ENCODE measurements at regions not wholly inside any gene's neighbourhood (a gene's known extent, or its start where the extent isn't known, plus 50 kb on each side); places are given as distances from the start of the nearest gene placed in this dataset.

DNA sequence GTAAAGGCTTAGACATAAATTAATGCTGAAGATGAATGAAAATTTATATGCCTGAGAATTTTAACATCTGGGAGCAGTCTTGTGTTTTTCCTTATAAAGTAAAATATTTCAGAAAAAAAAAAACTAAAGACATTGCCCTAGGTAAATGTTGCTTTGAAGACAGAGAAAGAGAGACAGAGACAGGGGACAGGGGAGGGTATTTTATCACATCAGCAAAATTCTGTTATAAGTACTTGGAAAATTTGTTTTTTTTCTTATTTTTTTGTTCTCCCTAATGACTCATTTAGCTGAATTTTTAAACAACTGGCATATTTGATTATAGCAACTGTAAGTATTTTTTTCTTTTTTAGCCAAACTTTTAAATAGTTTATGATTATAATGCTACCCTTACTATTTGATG, 1540.6 kb upstream of the GBE1 start:
- no peak for DNase-seq (ENCODE audit: low spot score)
- no peaks in the 10 kb centered on the region for H3K4me1 Mint-ChIP-seq (ENCODE audit: low read depth)
- H3K4me3 Mint-ChIP-seq = no peak overlapping the region
- no peaks in the 10 kb centered on the region for H3K27me3 Mint-ChIP-seq (ENCODE audit: insufficient read depth)
- peaks cover 21% of the 10 kb centered on the region for H3K9me3 Mint-ChIP-seq
- no peaks in the 10 kb centered on the region for H3K36me3 Mint-ChIP-seq (ENCODE audit: low read depth)
- H3K27ac Mint-ChIP-seq = no peak overlapping the region
- intact Hi-C loops (cut with micrococcal nuclease) = no loop called here

DNA sequence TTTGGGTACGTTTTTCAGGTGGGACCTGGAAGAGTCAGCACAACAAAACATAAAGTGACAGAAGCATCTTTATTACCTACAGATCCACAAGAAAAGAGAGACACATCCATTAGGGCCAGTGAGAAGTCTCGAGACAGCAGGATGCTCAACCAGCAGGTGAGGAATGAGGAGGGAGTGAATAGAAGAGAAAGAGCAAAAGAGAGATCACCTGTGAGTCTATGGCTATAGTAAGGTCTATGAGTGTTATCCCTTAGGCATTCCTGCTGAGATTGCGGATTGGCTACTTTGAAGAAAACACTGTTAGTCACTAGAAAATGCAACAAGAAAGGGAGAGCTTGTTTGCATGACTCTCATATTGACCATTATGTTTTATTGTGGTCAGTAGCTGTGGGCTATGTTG, 1556.2 kb upstream of the GBE1 start:
- no peak for DNase-seq (ENCODE audit: low spot score)
- no peaks in the 10 kb centered on the region for H3K27me3 Mint-ChIP-seq (ENCODE audit: insufficient read depth)
- intact Hi-C loops (cut with micrococcal nuclease) = no loop called here
- peaks cover 19% of the 10 kb centered on the region for H3K9me3 Mint-ChIP-seq
- H3K36me3 Mint-ChIP-seq (ENCODE audit: low read depth) = no peaks in the 10 kb centered on the region
- no peaks in the 10 kb centered on the region for H3K4me1 Mint-ChIP-seq (ENCODE audit: low read depth)
- no peak overlapping the region for H3K4me3 Mint-ChIP-seq
- no peak overlapping the region for H3K27ac Mint-ChIP-seq

DNA sequence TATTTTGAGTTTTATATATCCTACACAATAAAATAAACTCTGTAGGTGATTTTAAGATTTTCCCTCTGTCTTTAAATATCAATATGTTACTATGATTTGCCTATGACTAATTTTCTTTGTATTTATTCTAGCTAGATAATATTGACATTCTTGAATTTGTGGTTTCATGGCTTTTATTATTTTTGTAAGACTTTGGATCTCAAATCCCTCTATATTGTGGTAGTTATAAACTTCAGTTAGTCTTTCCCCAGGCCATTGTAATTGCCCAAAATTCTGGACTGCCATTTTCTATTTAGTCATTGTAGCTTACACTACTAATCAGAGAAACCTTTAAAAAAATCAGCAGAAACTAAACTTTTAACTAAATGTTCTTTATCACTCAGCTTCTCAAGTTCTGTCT, 1559.3 kb upstream of the GBE1 start:
- intact Hi-C loops (cut with micrococcal nuclease) = no loop called here
- no peak overlapping the region for H3K4me3 Mint-ChIP-seq
- no peaks in the 10 kb centered on the region for H3K36me3 Mint-ChIP-seq (ENCODE audit: low read depth)
- no peaks in the 10 kb centered on the region for H3K4me1 Mint-ChIP-seq (ENCODE audit: low read depth)
- H3K27me3 Mint-ChIP-seq (ENCODE audit: insufficient read depth) = no peaks in the 10 kb centered on the region
- DNase-seq (ENCODE audit: low spot score) = no peak
- peaks cover 21% of the 10 kb centered on the region for H3K9me3 Mint-ChIP-seq
- H3K27ac Mint-ChIP-seq = no peak overlapping the region

DNA sequence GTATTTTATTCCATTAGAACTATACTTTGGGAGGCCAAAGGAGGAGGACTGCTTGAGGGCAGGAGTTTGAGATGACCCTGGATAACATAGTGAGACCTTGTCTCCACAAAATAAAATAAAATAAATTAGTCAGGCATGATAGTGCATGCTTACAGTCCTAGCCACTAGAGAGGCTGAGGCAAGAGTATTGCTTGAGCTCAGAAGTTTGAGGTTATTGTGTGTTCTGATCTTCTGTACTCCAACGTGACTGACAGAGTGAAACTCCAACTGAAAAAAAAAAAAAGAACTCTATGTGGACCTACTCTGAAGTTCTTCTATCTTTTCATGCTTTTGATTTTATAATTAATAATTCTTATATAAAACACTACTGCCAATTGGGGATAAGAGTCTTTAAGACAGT, 1560.0 kb upstream of the GBE1 start:
- Mint-ChIP-seq H3K4me3 (no peak overlapping the region), H3K9me3 (peaks cover 24% of the 10 kb centered on the region), H3K4me1 (ENCODE audit: low read depth) (no peaks in the 10 kb centered on the region), H3K27ac (no peak overlapping the region), H3K27me3 (ENCODE audit: insufficient read depth) (no peaks in the 10 kb centered on the region), H3K36me3 (ENCODE audit: low read depth) (no peaks in the 10 kb centered on the region)
- intact Hi-C loops (cut with micrococcal nuclease) = no loop called here
- DNase-seq (ENCODE audit: low spot score) = no peak

DNA sequence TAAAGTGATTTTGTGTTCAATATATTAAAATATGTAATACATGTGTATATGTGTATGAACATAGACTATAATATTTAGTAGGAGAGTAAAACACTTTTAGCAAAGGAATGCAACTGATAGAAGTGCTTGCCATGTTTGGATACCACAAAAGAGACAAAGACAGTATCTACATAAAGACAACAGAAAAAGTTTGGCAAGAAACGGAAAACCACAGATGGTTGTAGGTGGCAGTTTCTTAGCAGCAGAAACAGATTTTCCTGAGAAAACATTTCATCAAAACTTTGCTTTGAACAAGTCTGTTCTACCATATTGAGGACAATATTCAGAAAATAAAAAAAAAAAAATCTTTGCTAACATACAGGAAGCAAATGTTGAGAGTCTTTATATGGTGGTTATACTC, 1560.4 kb upstream of the GBE1 start:
- Mint-ChIP-seq H3K27ac (no peak overlapping the region), H3K36me3 (ENCODE audit: low read depth) (no peaks in the 10 kb centered on the region), H3K27me3 (ENCODE audit: insufficient read depth) (no peaks in the 10 kb centered on the region), H3K4me1 (ENCODE audit: low read depth) (no peaks in the 10 kb centered on the region), H3K9me3 (peaks cover 24% of the 10 kb centered on the region), H3K4me3 (no peak overlapping the region)
- DNase-seq (ENCODE audit: low spot score) = no peak
- intact Hi-C loops (cut with micrococcal nuclease) = no loop called here

DNA sequence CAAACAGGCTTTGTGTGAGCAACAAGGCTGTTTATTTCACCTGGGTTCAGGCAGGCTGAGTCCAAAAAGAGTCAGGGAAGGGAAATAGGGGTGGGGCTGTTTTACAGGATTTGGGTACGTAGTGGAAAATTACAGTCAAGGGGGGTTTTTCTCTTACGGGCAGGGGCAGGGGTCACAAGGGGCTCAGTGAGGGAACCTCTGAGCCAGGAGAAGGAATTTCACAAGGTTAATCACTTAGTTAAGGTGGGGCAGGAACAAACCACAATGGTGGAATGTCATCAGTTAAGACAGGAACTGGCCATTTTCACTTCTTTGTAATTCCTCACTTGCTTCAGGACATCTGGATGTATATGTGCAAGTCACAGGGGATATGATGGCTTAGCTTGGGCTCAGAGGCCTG, 1592.8 kb upstream of the GBE1 start:
- no peaks in the 10 kb centered on the region for H3K36me3 Mint-ChIP-seq (ENCODE audit: low read depth)
- H3K27ac Mint-ChIP-seq = no peak overlapping the region
- DNase-seq (ENCODE audit: low spot score) = no peak
- H3K27me3 Mint-ChIP-seq (ENCODE audit: insufficient read depth) = no peaks in the 10 kb centered on the region
- H3K4me3 Mint-ChIP-seq = no peak overlapping the region
- no peaks in the 10 kb centered on the region for H3K4me1 Mint-ChIP-seq (ENCODE audit: low read depth)
- intact Hi-C loops (cut with micrococcal nuclease) = no loop called here
- H3K9me3 Mint-ChIP-seq = peaks cover 20% of the 10 kb centered on the region

DNA sequence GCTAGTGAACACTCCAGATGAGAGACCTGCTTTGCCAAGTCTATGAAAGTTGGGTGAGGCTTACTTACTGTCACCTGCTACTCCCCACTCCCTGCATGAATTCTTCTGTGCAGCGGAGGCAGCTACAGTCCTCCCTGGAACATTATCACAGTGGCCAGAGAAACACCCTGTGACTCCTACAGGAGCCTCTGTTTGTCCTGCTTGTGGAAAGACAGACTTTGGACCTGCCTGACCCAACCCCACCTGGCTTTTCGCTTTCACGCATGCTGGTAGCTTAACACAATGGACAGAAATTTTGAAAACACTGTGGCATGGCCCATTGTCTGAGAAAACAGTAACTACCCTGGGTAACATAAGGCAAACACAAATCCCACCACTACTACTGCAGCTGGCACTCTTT, 1565.5 kb upstream of the CADM2 start:
- Mint-ChIP-seq H3K27ac (no peak overlapping the region), H3K4me3 (no peak overlapping the region), H3K9me3 (peaks cover 15% of the 10 kb centered on the region), H3K4me1 (ENCODE audit: low read depth) (no peaks in the 10 kb centered on the region), H3K27me3 (ENCODE audit: insufficient read depth) (no peaks in the 10 kb centered on the region), H3K36me3 (ENCODE audit: low read depth) (no peaks in the 10 kb centered on the region)
- intact Hi-C loops (cut with micrococcal nuclease) = no loop called here
- DNase-seq (ENCODE audit: low spot score) = no peak

DNA sequence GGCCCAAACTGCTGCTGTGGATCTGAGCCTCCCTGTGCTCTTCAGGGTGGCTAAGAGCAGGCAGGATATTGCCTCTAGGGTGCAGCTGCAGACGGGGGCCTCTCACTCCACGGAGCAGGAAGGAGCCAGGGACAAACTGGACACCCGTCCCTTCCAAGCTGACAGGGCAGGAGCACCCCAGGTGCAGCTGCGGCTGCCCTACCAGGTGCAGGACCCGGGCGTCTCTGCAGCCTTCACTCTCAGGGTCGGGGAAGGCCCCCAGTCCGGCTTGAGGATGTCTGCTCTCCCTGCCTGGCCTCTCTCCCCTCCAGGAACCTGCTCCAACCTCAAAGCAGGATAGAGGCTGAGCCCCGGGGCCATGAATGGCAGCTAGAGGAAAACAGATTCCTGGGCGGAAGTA, 1554.9 kb upstream of the CADM2 start:
- DNase-seq (ENCODE audit: low spot score) = no peak
- Mint-ChIP-seq H3K4me3 (no peak overlapping the region), H3K4me1 (ENCODE audit: low read depth) (no peaks in the 10 kb centered on the region), H3K9me3 (peaks cover 14% of the 10 kb centered on the region), H3K27ac (no peak overlapping the region), H3K36me3 (ENCODE audit: low read depth) (no peaks in the 10 kb centered on the region), H3K27me3 (ENCODE audit: insufficient read depth) (no peaks in the 10 kb centered on the region)
- intact Hi-C loops (cut with micrococcal nuclease) = no loop called here

DNA sequence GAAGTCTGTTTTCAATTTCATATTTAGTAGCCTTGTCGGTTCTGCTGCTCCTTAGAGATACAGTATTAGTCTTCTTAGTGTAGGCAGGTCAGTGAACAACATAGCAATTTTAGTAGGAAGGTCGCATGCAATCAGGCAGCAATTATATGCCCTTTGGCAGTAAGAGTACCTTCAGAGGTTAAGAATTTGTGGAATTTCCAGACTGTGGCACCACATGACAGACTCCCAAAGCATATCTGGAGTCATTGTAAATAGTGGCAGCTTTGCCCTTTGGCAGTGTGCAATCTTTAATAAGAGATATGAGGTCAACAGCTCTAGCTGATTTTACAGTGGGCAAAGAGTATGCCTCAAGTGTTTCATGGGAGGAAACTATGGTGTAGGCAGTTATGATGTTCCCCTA, 1532.5 kb upstream of the CADM2 start:
- Mint-ChIP-seq H3K27me3 (ENCODE audit: insufficient read depth) (no peaks in the 10 kb centered on the region), H3K27ac (no peak overlapping the region), H3K4me3 (no peak overlapping the region)

DNA sequence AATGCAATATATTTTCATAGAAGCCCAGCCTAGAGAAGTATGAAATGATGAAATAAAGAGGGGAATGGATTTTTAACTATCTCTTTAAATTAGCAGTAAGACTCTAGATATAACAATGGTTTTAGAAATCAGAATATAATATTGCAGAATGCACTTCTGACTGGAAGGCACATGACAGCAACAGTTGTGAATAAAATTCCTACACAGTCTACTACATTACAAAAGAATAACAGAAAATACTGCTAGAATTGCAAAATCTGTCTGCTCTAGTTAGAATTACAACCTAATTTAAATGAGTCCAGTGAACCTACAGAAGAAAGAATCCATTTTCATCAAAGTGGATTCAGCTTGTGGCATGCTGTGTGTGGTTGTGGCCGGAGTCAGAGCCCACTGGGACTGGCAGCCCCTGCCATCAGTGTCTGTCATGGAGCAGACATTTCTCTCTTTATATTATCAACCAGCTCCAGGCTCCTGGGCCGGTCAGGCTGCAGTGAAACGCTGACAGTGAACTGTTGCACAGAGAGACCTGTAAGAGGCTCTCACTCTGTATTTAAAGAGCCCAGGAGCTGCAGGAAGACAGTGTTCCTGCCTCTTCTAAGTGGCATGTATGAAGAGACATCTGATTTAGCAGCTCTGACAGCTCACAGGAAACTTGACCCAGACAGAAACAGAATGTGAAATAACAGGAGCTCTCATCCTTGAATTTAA, 1523.8 kb upstream of the CADM2 start:
- no peak overlapping the region for H3K4me3 Mint-ChIP-seq
- DNase-seq (ENCODE audit: low spot score) = no peak
- H3K36me3 Mint-ChIP-seq (ENCODE audit: low read depth) = no peaks in the 10 kb centered on the region
- H3K27ac Mint-ChIP-seq = no peak overlapping the region
- intact Hi-C loops (cut with micrococcal nuclease) = no loop called here
- peaks cover 5% of the 10 kb centered on the region for H3K9me3 Mint-ChIP-seq
- H3K27me3 Mint-ChIP-seq (ENCODE audit: insufficient read depth) = peaks cover 1% of the 10 kb centered on the region
- H3K4me1 Mint-ChIP-seq (ENCODE audit: low read depth) = no peaks in the 10 kb centered on the region

More for the DNA sequence above, 1532.5 kb upstream of the CADM2 start:
- Mint-ChIP-seq H3K36me3 (ENCODE audit: low read depth) (no peaks in the 10 kb centered on the region), H3K4me1 (ENCODE audit: low read depth) (no peaks in the 10 kb centered on the region), H3K9me3 (no peaks in the 10 kb centered on the region)
- DNase-seq (ENCODE audit: low spot score) = no peak
- intact Hi-C loops (cut with micrococcal nuclease) = no loop called here

DNA sequence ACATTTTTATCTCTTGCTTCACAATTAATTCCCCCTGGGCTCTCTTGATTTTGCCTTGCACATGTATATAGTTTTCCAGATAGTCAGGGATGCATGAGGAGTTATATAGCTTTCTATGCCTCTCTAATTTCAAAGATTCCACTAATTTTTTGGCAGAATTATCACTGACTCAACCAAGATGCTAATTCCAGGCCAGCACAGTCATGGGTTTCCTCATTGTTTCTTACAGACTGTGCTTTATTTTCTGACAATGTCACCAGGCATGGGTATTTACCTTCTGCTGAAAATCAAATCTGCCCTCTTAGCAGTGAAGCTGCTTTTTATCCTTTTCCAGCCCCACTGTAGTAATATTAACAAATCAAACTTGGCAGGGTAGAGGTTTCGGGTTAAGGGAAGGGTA, 1520.6 kb upstream of the CADM2 start:
- Mint-ChIP-seq H3K27me3 (ENCODE audit: insufficient read depth) (no peaks in the 10 kb centered on the region), H3K27ac (no peak overlapping the region), H3K9me3 (peaks cover 17% of the 10 kb centered on the region), H3K4me1 (ENCODE audit: low read depth) (no peaks in the 10 kb centered on the region), H3K36me3 (ENCODE audit: low read depth) (no peaks in the 10 kb centered on the region), H3K4me3 (no peak overlapping the region)
- intact Hi-C loops (cut with micrococcal nuclease) = no loop called here
- no peak for DNase-seq (ENCODE audit: low spot score)

DNA sequence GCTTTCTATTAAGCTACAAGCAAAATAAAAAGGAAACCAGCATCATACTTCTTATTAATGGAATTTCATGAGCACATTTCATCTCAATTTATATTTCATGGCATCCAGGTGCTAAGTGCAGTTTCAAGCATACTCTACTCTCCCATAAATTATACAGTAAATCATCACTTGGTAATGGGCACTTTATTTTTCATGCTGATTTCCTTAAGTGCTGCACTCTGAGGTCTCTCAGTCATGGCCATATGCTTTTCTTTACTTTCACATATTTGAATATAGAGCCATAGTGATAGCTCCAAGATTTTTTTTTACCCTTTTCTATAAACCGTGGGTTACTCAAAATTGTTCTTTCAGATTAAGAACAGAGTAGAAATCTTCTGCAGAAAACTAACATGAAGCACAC, 1505.7 kb upstream of the CADM2 start:
- Mint-ChIP-seq H3K4me3 (no peak overlapping the region), H3K27ac (no peak overlapping the region), H3K4me1 (ENCODE audit: low read depth) (no peaks in the 10 kb centered on the region), H3K27me3 (ENCODE audit: insufficient read depth) (no peaks in the 10 kb centered on the region), H3K36me3 (ENCODE audit: low read depth) (no peaks in the 10 kb centered on the region), H3K9me3 (no peaks in the 10 kb centered on the region)
- no peak for DNase-seq (ENCODE audit: low spot score)
- intact Hi-C loops (cut with micrococcal nuclease) = no loop called here

DNA sequence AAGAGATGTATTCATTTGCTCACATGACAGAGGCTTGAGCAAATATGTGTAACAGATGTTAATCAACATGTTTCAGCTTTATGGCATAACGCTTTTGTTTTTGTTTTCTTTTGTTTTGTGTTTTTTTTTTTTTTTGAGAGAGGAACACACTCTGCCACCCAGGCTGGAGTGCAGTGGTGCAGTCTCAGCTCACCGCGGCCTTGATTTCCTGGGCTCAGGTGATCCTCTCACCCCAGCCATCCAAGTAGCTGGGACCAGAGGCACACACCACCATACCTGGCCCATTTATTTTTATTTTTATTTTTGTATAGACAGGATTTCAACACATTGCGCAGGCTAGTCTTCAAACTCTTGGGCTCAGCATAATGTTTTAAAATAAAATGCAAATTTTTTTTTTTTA, 1504.4 kb upstream of the CADM2 start:
- H3K4me3 Mint-ChIP-seq = no peak overlapping the region
- DNase-seq (ENCODE audit: low spot score) = no peak
- H3K36me3 Mint-ChIP-seq (ENCODE audit: low read depth) = no peaks in the 10 kb centered on the region
- no peak overlapping the region for H3K27ac Mint-ChIP-seq
- intact Hi-C loops (cut with micrococcal nuclease) = no loop called here
- H3K4me1 Mint-ChIP-seq (ENCODE audit: low read depth) = no peaks in the 10 kb centered on the region
- H3K9me3 Mint-ChIP-seq = no peaks in the 10 kb centered on the region
- no peaks in the 10 kb centered on the region for H3K27me3 Mint-ChIP-seq (ENCODE audit: insufficient read depth)

DNA sequence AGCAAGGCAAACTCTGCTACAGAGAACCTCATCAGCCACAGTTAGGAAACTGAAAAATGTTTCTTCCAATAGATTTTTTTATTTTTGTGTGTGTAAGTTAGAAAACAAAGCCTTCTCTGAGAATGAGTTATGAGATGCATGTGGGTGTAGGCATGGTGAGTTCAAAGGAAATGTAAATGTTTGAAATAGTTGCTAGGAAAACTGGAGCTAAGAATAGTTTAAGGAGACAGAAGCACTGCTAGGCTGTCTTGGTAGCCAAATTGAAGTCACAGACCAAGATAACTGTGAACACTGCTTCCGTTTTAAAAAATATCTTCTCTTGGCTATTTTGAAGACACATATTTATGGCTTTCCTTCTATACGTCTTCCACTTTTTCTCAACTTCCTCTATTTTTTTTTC, 1501.2 kb upstream of the CADM2 start:
- DNase-seq (ENCODE audit: low spot score) = no peak
- Mint-ChIP-seq H3K36me3 (ENCODE audit: low read depth) (no peaks in the 10 kb centered on the region), H3K27me3 (ENCODE audit: insufficient read depth) (no peaks in the 10 kb centered on the region), H3K4me1 (ENCODE audit: low read depth) (no peaks in the 10 kb centered on the region), H3K4me3 (no peak overlapping the region), H3K9me3 (no peaks in the 10 kb centered on the region), H3K27ac (no peak overlapping the region)
- intact Hi-C loops (cut with micrococcal nuclease) = no loop called here

Data from activated T-helper 1 cell treated with anti-CD3 and anti-CD28 coated beads, Interleukin-12 subunit alpha, Interleukin-12 subunit beta, Interleukin-2, Interleukin-4 antibody, amounts not matched to agents 30 ng/mL and 10 ng/mL and 1 ng/mL, durations not matched to agents 14 hours and 24 hours and 36 hours (primary cell).